Caco-2 (cell line): ENCODE measurements at regions not wholly inside any gene's neighbourhood (a gene's known extent, or its start where the extent isn't known, plus 50 kb on each side); places are given as distances from the start of the nearest gene placed in this dataset.

Experiments used
- BruUV-seq: library from RNA; stranded (reverse); fragments of 400-500 nt; replicated peaks from 2 replicates; lab custom pipeline; 2021; lab: Mats Ljungman, UMichigan
- CTCF ChIA-PET: fragments of 300-600 bp; sonication (Branson Sonifier 250); formaldehyde crosslinking; loops from one replicate; lab custom pipeline; 2022; ENCODE audit warnings: antibody characterized with exemption; lab: Charles Lee
- POLR2A ChIA-PET: fragments of 300-600 bp; sonication (Branson Sonifier 250); formaldehyde crosslinking; loops from one replicate; lab custom pipeline; 2022; ENCODE audit warnings: antibody characterized with exemption; lab: Charles Lee
- DNase-seq, 2 experiments: peaks; one replicate each; pipeline versions ENCODE4 v3.0.0 to v3.0.0-alpha.2; 2020 to 2022
- H3K27me3 ChIP-seq: replicated peaks from 2 replicates; pipeline ENCODE4 v1.6.0; 2011; ENCODE audit warnings: low read length; ENCODE audit not compliant: control insufficient read depth, insufficient read depth
- H3K36me3 ChIP-seq: 2 replicates; pipeline ENCODE4 v1.5.1; 2011; ENCODE audit warnings: low read length; ENCODE audit not compliant: control insufficient read depth, insufficient read depth
- H3K4me1 ChIP-seq: fragments of 250-450 bp; sonication (Bioruptor Pico); 2 replicates; pipeline ENCODE4 v1.5.1; 2020; ENCODE audit warnings: mild to moderate bottlenecking
- H3K4me3 ChIP-seq: 2 replicates; pipeline ENCODE4 v1.5.1; 2011; ENCODE audit warnings: low read depth, mild to moderate bottlenecking, control low read depth, low read length
- H3K9me3 ChIP-seq: fragments of 250-450 bp; sonication (Bioruptor Pico); 2 replicates; pipeline ENCODE4 v1.5.1; 2020; ENCODE audit warnings: mild to moderate bottlenecking, moderate library complexity
- H3K27ac Mint-ChIP-seq: one replicate; pipeline ENCODE4 v1.8.0; 2022; ENCODE audit warnings: mixed read lengths; ENCODE audit not compliant: unreplicated experiment
- H3K27me3 Mint-ChIP-seq: one replicate; pipeline ENCODE4 v1.8.0; 2022; ENCODE audit warnings: mixed read lengths; ENCODE audit not compliant: insufficient read depth, unreplicated experiment
- H3K36me3 Mint-ChIP-seq: one replicate; pipeline ENCODE4 v1.8.0; 2022; ENCODE audit warnings: mild to moderate bottlenecking, mixed read lengths; ENCODE audit not compliant: insufficient read depth, unreplicated experiment
- H3K4me1 Mint-ChIP-seq: one replicate; pipeline ENCODE4 v1.8.0; 2022; ENCODE audit warnings: low read depth, mixed read lengths; ENCODE audit not compliant: unreplicated experiment
- H3K4me3 Mint-ChIP-seq: one replicate; pipeline ENCODE4 v1.8.0; 2022; ENCODE audit warnings: mild to moderate bottlenecking, moderate library complexity, mixed read lengths; ENCODE audit not compliant: unreplicated experiment
- H3K9me3 Mint-ChIP-seq: one replicate; pipeline ENCODE4 v1.8.0; 2022; ENCODE audit warnings: mixed read lengths; ENCODE audit not compliant: unreplicated experiment
- intact Hi-C: fragments of 100-400 bp; cut with micrococcal nuclease; formaldehyde crosslinking; loops from one replicate; pipeline ENCODE4 v1.10.0; 2022; ENCODE audit not compliant: unreplicated experiment
- TF ChIP-seq, protein P1 (sequence below), 2 experiments: fragments of 200-600 bp in 1 of 2; IDR thresholded peaks; 1 replicate in 1 of 2; 2 replicates in 1 of 2; pipeline versions ENCODE4 v1.5.1 to v1.8.0; 2011 to 2022; ENCODE audit warnings: antibody characterized with exemption in 1 of 2, control low read depth in 1 of 2, inconsistent platforms in 1 of 2, low read depth in 1 of 2, low read length in 1 of 2, mild to moderate bottlenecking in 1 of 2, moderate library complexity in 1 of 2; ENCODE audit not compliant: insufficient read depth in 1 of 2, severe bottlenecking in 1 of 2, unreplicated experiment in 1 of 2

DNA sequence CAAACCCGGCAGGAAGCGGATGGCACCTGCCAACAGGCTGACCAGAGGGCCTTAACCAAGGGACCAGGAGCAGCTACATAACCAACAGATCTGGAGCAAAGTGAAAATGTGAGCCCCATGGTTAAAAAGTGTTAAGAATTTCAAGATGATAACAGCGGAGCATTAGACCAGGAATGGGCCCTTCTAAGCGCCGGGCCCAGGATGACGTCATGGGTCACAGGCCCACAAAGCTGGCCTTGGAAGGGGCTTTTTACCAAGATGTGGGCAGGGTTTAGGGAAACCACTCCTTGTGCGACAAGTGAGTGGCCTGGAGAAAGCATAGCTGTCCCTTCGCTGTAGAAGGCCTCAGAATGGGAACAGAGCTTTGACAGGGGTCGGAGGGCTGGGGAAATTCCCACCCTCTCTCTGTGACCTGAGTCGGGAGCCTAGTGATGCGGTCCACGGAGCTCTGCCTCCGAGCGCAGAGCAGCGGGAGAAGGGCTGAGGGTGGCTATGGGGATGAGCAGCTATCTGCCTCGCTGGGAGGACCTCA, 84.4 kb upstream of the RPL38 start:
- no peaks in the 10 kb centered on the region for H3K36me3 ChIP-seq
- BruUV-seq = no TSS peak
- no peaks in the 10 kb centered on the region for H3K36me3 Mint-ChIP-seq
- ChIA-PET CTCF (no interaction called here), POLR2A (no interaction called here)
- no peak overlapping the region for H3K4me3 Mint-ChIP-seq
- DNase-seq = peak in 1 of 2 experiments; percentile 13
- H3K27ac Mint-ChIP-seq = no peak overlapping the region
- H3K27me3 ChIP-seq = no peaks in the 10 kb centered on the region
- H3K4me1 Mint-ChIP-seq = no peaks in the 10 kb centered on the region
- intact Hi-C loops = no loop called here
- H3K9me3 ChIP-seq = no peaks in the 10 kb centered on the region
- no peak overlapping the region for H3K4me3 ChIP-seq
- TF ChIP-seq, protein P1, sequence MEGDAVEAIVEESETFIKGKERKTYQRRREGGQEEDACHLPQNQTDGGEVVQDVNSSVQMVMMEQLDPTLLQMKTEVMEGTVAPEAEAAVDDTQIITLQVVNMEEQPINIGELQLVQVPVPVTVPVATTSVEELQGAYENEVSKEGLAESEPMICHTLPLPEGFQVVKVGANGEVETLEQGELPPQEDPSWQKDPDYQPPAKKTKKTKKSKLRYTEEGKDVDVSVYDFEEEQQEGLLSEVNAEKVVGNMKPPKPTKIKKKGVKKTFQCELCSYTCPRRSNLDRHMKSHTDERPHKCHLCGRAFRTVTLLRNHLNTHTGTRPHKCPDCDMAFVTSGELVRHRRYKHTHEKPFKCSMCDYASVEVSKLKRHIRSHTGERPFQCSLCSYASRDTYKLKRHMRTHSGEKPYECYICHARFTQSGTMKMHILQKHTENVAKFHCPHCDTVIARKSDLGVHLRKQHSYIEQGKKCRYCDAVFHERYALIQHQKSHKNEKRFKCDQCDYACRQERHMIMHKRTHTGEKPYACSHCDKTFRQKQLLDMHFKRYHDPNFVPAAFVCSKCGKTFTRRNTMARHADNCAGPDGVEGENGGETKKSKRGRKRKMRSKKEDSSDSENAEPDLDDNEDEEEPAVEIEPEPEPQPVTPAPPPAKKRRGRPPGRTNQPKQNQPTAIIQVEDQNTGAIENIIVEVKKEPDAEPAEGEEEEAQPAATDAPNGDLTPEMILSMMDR (IDR thresholded peaks at IDR 0.05; ENCODE audit: insufficient read depth in 1 of 2, low read depth in 1 of 2, low read length in 1 of 2, severe bottlenecking in 1 of 2, unreplicated experiment in 1 of 2) = no peak
- no peaks in the 10 kb centered on the region for H3K9me3 Mint-ChIP-seq
- peaks cover 26% of the 10 kb centered on the region for H3K27me3 Mint-ChIP-seq
- no peaks in the 10 kb centered on the region for H3K4me1 ChIP-seq

DNA sequence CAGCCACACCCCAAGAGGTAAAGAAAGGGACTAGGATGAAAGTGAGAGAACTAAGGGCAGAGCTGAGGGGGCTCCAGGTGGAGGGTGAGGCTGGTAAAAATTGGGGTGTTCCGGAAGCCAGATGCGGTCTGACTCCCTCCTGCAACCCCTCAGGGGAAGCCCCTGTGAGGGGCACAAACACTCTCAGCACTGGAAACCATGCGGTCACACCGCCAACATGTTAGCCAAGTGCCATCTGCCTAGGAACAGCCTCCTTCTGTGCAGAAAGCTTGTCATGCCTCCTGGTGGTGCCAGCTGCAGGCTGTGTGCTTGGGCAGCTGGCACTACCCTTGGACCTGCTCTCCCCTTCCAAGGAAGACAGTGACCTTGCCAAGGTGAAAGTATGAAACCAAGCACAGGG, 83.5 kb upstream of the RPL38 start:
- CTCF ChIA-PET = no interaction called here
- POLR2A ChIA-PET = no interaction called here
- no peaks in the 10 kb centered on the region for H3K9me3 ChIP-seq
- no peak overlapping the region for H3K4me3 ChIP-seq
- Mint-ChIP-seq H3K9me3 (no peaks in the 10 kb centered on the region), H3K36me3 (no peaks in the 10 kb centered on the region), H3K4me3 (no peak overlapping the region), H3K27me3 (peaks cover 28% of the 10 kb centered on the region), H3K4me1 (no peaks in the 10 kb centered on the region), H3K27ac (no peak overlapping the region)
- no TSS peak for BruUV-seq
- no peaks in the 10 kb centered on the region for H3K27me3 ChIP-seq
- DNase-seq = no peak
- TF ChIP-seq, protein P1 (IDR thresholded peaks at IDR 0.05; ENCODE audit: insufficient read depth in 1 of 2, low read depth in 1 of 2, low read length in 1 of 2, severe bottlenecking in 1 of 2, unreplicated experiment in 1 of 2) = no peak
- intact Hi-C loops = no loop called here
- no peaks in the 10 kb centered on the region for H3K4me1 ChIP-seq
- no peaks in the 10 kb centered on the region for H3K36me3 ChIP-seq

DNA sequence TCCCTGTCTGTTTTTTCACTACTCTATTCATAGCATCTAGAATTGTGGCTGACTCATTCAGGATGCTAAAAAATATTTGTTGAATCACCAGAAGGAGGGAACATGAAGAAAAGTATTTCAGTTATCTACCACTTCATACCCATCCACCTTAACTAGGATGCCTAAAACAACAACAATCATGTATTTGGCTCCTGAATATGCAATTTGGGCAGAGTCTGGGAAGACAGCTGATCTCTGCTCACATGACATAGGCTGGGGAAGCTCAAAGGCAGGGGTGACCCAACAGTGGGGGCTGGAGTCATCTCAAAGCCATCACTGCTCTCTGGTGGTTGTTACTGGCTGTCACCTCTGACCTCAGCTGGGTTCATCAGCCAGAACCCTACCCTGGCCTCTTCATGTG, 80.1 kb upstream of the RPL38 start:
- CTCF ChIA-PET = interaction anchor here (0.6 kb wide), 1 partner anchor 480 kb away, joined by 3 read pairs; no protein-coding TSS in a partner anchor
- TF ChIP-seq, protein P1 (IDR thresholded peaks at IDR 0.05; ENCODE audit: insufficient read depth in 1 of 2, low read depth in 1 of 2, low read length in 1 of 2, severe bottlenecking in 1 of 2, unreplicated experiment in 1 of 2) = no peak
- Mint-ChIP-seq H3K36me3 (no peaks in the 10 kb centered on the region), H3K27me3 (peaks cover 20% of the 10 kb centered on the region), H3K9me3 (no peaks in the 10 kb centered on the region), H3K27ac (no peak overlapping the region), H3K4me1 (no peaks in the 10 kb centered on the region), H3K4me3 (no peak overlapping the region)
- no TSS peak for BruUV-seq
- Histone ChIP-seq H3K9me3 (no peaks in the 10 kb centered on the region), H3K36me3 (no peaks in the 10 kb centered on the region), H3K4me3 (no peak overlapping the region), H3K27me3 (peaks cover 2% of the 10 kb centered on the region; the same call in 1 of the 2 replicates), H3K4me1 (no peaks in the 10 kb centered on the region)
- DNase-seq = peak in 1 of 2 experiments; percentile 22
- POLR2A ChIA-PET = no interaction called here
- intact Hi-C loops = no loop called here
